Smooth muscle cell (in vitro differentiated cells): ENCODE measurements at regions not wholly inside any gene's neighbourhood (a gene's known extent, or its start where the extent isn't known, plus 50 kb on each side); places are given as distances from the start of the nearest gene placed in this dataset.

Experiments used
- DNase-seq: peaks from one replicate; lab custom pipeline; 2025; ENCODE audit not compliant: unreplicated experiment; lab: John Stamatoyannopoulos, UW
- H2AFZ ChIP-seq: fragments of 200-600 bp; sonication (generic); 2 replicates; pipeline ENCODE4 v1.6.0; 2016; ENCODE audit warnings: antibody characterized with exemption, low read depth, mild to moderate bottlenecking
- H3F3A ChIP-seq: fragments of 200-600 bp; sonication (generic); 2 replicates; pipeline ENCODE4 v1.6.0; 2017; ENCODE audit warnings: antibody characterized with exemption, low read depth
- H3K27ac ChIP-seq: fragments of 200-600 bp; sonication (generic); 2 replicates; pipeline ENCODE4 v1.5.1; 2016; ENCODE audit warnings: low read depth, mild to moderate bottlenecking
- H3K27me3 ChIP-seq: fragments of 200-600 bp; sonication (generic); 2 replicates; pipeline ENCODE4 v1.6.1; 2016; ENCODE audit warnings: low read depth, mild to moderate bottlenecking
- H3K36me3 ChIP-seq: fragments of 200-600 bp; sonication (generic); 2 replicates; pipeline ENCODE4 v1.5.1; 2016; ENCODE audit warnings: low read depth
- H3K4me1 ChIP-seq: fragments of 200-600 bp; sonication (generic); 2 replicates; pipeline ENCODE4 v1.5.1; 2016; ENCODE audit warnings: low read depth
- H3K4me2 ChIP-seq: fragments of 200-600 bp; sonication (generic); 2 replicates; pipeline ENCODE4 v1.6.0; 2016; ENCODE audit warnings: mild to moderate bottlenecking
- H3K4me3 ChIP-seq: fragments of 200-600 bp; sonication (generic); 2 replicates; pipeline ENCODE4 v1.5.1; 2016; ENCODE audit warnings: mild to moderate bottlenecking
- H3K79me2 ChIP-seq: fragments of 200-600 bp; sonication (generic); 2 replicates; pipeline ENCODE4 v1.6.0; 2016; ENCODE audit warnings: low read depth, mild to moderate bottlenecking
- H3K9ac ChIP-seq: fragments of 200-600 bp; sonication (generic); 2 replicates; pipeline ENCODE4 v1.6.0; 2016; ENCODE audit warnings: low read depth
- H3K9me3 ChIP-seq: fragments of 200-600 bp; sonication (generic); replicated peaks from 2 replicates; pipeline ENCODE4 v1.5.1; 2016; ENCODE audit warnings: low read depth
- H4K20me1 ChIP-seq: fragments of 200-600 bp; sonication (generic); 2 replicates; pipeline ENCODE4 v1.6.0; 2016; ENCODE audit warnings: low read depth
- WGBS: methylation state at CpG from one replicate; pipeline ENCODE4 v1.1.7; 2016; ENCODE audit warnings: low lambda C conversion rate; 5-methylcytosine and 5-hydroxymethylcytosine counted together
- TF ChIP-seq, protein P1 (sequence below): fragments of 200-600 bp; sonication (generic); IDR thresholded peaks from 2 replicates; pipeline ENCODE4 v1.5.1; 2017; ENCODE audit warnings: borderline replicate concordance, mild to moderate bottlenecking, antibody characterized with exemption; ENCODE audit not compliant: insufficient read depth, poor library complexity, severe bottlenecking

- no peaks in the 10 kb centered on the region for H4K20me1 ChIP-seq
- no peaks in the 10 kb centered on the region for H3K27me3 ChIP-seq
- no peak overlapping the region for H3K27ac ChIP-seq
- no peak for DNase-seq
- no peaks in the 10 kb centered on the region for H3K9me3 ChIP-seq
- WGBS, result 70% methylated on average over 8 of the region's 8 CpGs
- no peak overlapping the region for H3K4me3 ChIP-seq
- H2AFZ ChIP-seq, result peak overlapping the region; percentile 18
- TF ChIP-seq, protein P1, sequence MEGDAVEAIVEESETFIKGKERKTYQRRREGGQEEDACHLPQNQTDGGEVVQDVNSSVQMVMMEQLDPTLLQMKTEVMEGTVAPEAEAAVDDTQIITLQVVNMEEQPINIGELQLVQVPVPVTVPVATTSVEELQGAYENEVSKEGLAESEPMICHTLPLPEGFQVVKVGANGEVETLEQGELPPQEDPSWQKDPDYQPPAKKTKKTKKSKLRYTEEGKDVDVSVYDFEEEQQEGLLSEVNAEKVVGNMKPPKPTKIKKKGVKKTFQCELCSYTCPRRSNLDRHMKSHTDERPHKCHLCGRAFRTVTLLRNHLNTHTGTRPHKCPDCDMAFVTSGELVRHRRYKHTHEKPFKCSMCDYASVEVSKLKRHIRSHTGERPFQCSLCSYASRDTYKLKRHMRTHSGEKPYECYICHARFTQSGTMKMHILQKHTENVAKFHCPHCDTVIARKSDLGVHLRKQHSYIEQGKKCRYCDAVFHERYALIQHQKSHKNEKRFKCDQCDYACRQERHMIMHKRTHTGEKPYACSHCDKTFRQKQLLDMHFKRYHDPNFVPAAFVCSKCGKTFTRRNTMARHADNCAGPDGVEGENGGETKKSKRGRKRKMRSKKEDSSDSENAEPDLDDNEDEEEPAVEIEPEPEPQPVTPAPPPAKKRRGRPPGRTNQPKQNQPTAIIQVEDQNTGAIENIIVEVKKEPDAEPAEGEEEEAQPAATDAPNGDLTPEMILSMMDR, result no peak
- peaks cover 6% of the 10 kb centered on the region for H3K4me1 ChIP-seq
- no peak overlapping the region for H3K4me2 ChIP-seq
- no peak overlapping the region for H3K9ac ChIP-seq
- H3K79me2 ChIP-seq, result no peaks in the 10 kb centered on the region
- H3F3A ChIP-seq, result no peaks in the 10 kb centered on the region
- H3K36me3 ChIP-seq, result no peaks in the 10 kb centered on the region
Observed at GRCh38 chr3:194078045-194078821, 57.7 kb upstream of the HES1 start.

- H4K20me1 ChIP-seq, result no peaks in the 10 kb centered on the region
- no peak overlapping the region for H3K9ac ChIP-seq
- H3K4me1 ChIP-seq, result peaks cover 6% of the 10 kb centered on the region
- no peak overlapping the region for H2AFZ ChIP-seq
- H3K4me2 ChIP-seq, result no peak overlapping the region
- no peaks in the 10 kb centered on the region for H3K9me3 ChIP-seq
- no peaks in the 10 kb centered on the region for H3K79me2 ChIP-seq
- no peaks in the 10 kb centered on the region for H3K27me3 ChIP-seq
- TF ChIP-seq, protein P1, result no peak
- no peak overlapping the region for H3K4me3 ChIP-seq
- H3F3A ChIP-seq, result no peaks in the 10 kb centered on the region
- WGBS, result 88% methylated on average over 14 of the region's 14 CpGs
- H3K27ac ChIP-seq, result no peak overlapping the region
- no peaks in the 10 kb centered on the region for H3K36me3 ChIP-seq
- DNase-seq, result no peak
Observed at GRCh38 chr3:194079702-194080172, 56.2 kb upstream of the HES1 start.

- TF ChIP-seq, protein P1, result no peak
- Histone ChIP-seq H3K4me2 (no peak overlapping the region), H3K4me3 (no peak overlapping the region), H3K79me2 (no peaks in the 10 kb centered on the region), H3K9ac (no peak overlapping the region), H3F3A (no peaks in the 10 kb centered on the region), H3K27me3 (no peaks in the 10 kb centered on the region), H3K4me1 (peaks cover 3% of the 10 kb centered on the region), H3K36me3 (no peaks in the 10 kb centered on the region), H2AFZ (no peak overlapping the region), H4K20me1 (no peaks in the 10 kb centered on the region), H3K9me3 (no peaks in the 10 kb centered on the region), H3K27ac (no peak overlapping the region)
- DNase-seq, result no peak
- WGBS, result 78% methylated on average over 7 of the region's 7 CpGs
Observed at GRCh38 chr3:194080436-194080835, 55.5 kb upstream of the HES1 start.
